ENCODE measurements at regions not wholly inside any gene's neighbourhood (a gene's known extent, or its start where the extent isn't known, plus 50 kb on each side); places are given as distances from the start of the nearest gene placed in this dataset.
A peak's percentile ranks its signal among the peaks of the same experiment; 100 is the strongest.

DNA sequence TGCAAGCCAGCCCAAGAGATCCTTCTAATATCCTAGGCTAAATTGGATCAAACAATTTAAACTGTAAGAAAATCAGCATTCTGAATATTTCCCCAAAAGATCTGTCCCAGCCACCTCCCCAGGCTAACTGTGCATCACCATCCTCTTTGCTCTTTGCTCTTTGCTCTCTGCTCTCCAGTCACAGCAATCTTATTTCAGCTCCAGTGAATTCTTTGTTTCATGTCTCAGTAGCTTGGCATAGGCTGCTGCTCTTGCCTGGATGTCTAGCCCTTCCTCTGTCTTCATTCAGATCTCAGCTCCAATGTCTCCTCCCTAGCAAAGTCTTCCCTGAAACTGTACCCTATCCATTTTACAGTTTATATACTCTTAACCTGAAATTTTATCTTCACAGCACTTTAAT is 399.8 kb upstream of the USP15 start:
- DNase-seq (ENCODE audit: low read depth): no peak

DNA sequence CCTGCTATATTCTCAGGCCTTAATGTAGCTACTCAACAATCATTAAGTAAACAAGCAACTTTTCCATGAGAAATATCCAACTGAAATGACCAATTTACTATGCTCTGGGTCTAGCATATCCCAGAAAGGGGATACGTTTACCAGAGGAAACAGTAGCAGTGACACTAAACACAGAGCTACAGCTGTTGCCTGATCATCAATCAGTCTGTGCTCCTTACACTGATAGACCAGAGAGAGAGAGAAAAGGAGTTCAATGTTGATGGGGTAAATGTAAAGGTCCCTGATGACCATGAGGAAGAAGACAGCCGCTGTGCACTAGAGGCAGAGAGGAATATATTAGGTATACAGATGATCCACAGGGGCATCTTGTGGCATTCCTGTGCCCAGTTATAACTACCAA is 397.2 kb upstream of the USP15 start:
- DNase-seq (ENCODE audit: low read depth): no peak

DNA sequence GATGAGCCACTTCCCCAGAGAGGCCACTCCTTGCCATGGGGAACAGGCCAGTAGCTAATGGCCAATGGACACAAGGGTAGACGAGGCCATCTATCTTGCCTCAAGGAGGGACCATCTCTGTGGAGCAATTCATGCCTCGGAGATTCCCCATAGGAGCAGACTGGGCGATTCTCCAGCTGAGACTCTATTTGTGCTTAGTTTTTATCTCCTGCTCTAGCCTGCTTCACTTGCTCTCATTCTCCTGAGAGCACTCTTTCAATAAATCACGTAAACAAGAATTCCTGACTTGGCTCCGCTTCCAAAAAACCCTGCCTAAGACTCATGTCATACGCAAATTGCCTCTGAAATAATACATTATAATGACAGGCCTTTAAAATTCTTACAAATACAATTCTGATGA is 396.4 kb upstream of the USP15 start:
- DNase-seq (ENCODE audit: low read depth): no peak

DNA sequence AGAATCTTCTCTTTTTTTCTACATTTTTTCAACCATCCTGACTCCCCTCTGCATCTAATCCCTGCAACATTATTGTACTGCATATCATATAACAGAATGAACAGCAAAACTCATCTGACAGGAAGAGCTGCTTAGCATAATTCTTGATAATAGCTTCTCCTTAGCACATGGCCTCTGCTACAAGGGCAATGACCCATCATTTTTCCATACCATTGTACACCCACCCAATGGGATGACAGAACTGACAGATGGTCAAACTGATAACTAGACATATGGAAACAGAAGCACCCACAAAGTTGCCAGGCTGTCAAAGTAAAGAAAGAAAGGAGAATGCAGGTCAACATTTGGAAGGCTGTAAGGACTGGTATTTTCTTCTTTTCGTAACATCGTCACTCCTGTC is 390.4 kb upstream of the USP15 start:
- no peak for DNase-seq (ENCODE audit: low read depth)

DNA sequence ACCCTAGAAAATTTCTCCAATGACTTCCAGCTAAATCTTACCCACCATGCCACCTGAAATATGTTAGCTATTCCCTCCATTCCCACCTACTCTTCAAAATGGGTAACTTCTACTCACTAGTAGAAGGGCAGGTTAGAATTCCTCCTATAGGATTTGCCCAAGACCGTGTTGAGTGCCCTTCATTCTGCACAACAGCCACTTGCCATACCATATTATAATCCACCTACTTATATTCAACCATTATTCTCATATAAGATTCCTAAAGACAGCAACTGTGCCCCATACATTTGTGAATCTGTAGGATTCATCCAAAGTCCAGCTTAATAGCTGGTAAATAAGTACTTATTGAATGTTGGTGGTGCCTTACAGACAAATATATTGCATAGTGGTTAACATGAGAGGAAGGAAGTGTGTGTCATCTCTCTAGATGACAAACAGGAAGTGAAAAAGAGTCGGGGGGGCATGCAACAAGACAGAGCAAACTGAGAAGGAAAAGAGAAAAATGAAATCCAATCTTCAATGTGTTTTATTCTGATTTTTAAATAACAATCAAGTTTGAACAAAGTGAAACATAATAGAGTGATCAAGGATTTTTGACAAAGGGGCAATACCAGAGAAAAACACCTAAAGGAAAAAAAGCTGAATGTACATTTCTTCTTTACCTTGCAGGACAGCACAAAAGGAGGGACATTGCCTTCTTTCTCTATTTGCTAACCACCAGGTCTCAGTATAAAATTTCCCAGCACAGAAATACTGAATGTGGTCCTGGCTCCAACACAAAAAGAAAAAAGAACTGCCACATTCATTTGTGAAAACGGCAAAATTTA is 389.3 kb upstream of the USP15 start:
- DNase-seq (ENCODE audit: low read depth): peak; percentile 66

DNA sequence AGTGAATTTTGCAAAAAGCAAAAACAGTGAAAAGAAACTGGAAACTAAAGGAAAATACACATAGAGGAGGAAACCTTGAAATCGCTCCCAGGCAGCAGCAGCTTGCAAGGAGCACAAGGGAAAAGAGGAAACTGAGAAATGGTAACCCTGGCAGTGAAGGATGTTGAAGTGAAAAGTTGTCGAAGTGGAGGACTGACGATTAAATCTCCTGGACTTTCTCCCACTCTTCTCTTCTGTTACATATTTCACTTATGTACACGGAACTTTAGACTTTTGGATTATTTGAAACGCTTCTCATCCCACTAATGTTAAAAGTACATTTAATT is 388.8 kb upstream of the USP15 start:
- no peak for DNase-seq (ENCODE audit: low read depth)

DNA sequence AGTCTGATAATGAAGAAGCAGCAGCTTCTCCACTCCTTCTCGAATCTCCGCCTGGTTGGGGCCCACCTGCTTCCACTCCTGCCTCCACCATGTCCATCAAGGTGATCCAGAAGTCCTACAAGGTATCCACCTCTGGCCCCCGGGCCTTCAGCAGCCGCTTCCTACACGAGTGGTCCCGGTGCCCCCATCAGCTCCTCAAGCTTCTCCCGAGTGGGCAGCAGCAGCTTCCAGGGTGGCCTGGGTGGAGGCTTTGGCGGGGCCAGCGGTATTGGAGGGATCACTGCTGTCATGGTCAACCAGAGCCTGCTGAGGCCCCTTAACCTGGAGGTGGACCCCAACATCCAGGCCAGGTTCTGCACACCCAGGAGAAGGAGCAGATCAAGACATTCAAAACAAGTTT is 381.0 kb upstream of the USP15 start:
- no peak for DNase-seq (ENCODE audit: low read depth)

DNA sequence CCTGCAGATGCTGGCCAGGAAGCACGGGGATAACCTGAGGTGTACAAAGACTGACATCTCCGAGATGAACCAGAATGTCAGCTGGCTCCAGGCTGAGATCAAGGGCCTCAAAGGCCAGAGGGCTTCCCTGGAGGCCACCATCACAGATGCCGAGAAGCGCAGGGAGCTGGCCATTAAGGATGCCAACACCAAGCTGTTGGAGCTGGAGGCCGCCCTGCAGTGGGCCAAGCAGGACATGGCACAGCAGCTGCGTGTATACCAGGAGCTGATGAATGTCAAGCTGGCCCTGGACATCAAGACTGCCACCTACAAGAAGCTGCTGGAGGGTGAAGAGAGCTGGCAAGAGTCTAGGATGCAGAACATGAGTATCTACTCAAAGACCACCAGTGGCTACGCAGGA is 380.0 kb upstream of the USP15 start:
- DNase-seq (ENCODE audit: low read depth): no peak

DNA sequence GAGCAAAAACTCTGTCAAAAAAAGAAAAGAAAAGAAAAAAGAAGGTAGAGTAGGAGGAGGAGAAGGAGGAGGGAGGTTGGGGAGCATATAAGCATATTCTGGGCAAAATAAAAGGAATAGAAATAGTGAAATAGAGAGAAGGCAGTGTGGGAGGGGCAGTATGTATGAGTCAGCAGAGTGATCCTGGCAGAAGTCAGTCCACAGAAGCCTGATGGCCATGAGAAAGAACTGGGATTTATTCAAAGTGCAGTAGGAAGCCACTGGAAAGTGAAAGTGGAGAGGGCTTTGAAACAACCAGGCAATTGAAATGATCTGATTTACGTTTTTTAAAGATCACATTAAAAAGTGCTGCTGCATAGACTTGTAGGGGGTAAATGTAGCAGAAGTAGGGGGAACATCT is 368.6 kb upstream of the USP15 start:
- peak; percentile 59 for DNase-seq (ENCODE audit: low read depth)

DNA sequence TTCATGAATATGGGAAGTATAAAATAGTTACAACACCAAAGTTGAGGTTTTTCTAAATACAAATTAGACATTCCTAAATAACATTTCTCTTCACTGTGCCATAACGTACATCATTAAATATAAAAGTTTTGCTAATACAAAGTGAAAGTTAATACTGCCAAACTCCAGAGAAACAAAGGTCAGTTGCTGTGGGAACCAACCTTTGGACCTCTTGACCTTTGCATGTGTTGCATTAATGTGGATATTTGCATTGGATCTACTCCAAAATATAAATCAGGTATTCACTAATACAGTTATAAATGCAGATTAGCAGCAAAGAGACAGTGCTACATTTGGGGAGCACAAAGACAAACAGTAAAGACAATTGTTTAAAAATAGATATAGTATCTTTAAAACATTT is 366.0 kb upstream of the USP15 start:
- DNase-seq (ENCODE audit: low read depth): no peak

DNA sequence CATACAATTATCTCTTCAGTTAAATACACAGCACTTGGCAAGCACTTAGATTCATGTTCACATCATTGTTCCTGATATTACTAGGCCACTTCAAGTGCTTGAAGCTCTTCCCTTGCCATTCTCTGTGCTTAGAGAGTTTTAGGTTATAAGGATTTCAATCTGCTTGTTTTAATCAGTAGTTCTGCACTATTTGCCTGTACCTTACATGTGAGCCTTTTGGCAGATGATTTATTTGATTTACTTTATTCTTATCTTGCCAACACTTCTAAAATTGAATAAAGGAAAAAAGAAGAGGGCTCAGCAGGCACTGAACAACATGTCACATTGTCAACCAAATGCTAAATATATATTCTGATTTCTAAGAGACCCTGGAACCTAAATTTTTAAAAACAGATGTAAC is 363.8 kb upstream of the USP15 start:
- DNase-seq (ENCODE audit: low read depth): no peak

DNA sequence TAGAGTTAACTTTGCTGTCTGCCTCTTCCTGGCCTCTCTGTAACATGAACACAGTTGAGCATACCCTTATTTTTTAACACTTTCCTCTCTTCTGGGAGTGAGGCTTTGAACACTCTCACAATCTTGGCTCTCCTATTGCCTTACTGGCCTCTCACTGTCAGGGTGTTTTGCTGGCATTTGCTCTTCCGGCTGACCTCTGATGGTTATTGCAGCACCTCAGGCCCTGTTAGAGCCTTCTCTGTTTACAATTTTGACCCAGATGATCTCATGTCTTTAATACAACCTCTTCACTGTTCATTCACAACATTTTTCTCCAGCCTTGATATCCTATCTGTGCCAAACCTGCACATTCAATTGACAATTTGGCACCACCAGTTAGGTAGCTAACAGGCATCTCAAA is 357.8 kb upstream of the USP15 start:
- no peak for DNase-seq (ENCODE audit: low read depth)

DNA sequence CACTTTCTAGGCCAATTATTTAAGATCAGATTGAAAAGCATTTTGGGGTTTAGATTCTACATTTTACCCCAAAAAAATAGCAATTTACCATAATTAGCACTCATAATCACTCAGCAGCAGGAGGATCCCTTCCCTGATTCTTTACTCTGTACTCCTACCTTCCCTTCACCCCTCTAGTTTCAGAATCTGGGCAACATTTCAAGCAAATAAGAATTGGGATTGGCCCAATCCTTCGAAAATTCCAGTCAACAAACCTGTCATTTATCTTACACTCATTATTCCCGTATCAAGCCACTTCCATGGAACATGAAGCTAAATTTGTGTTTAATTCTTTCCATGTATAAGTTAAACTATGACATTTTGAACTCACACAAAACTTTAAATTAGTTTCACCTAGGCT is 349.1 kb upstream of the USP15 start:
- DNase-seq (ENCODE audit: low read depth): no peak

DNA sequence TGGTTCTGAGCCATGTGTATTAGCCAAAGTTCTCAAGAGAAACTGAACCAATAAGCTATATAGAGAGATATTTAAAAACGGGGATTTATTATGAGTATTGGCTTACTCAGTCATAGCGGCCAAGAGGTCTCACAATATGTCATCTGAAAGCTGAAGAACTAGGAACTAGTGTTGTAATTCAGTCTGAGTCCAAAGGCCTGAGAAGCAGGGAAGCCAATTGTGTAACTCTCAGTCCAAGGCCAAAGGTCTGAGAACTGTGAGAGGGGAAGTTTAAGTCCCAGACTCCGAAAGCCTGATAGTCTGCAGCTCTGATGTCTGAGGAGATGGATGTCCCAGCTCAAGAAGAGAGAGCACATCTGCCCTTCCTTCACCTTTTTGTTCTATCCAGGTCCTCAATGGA is 344.8 kb upstream of the USP15 start:
- DNase-seq (ENCODE audit: low read depth): no peak

DNA sequence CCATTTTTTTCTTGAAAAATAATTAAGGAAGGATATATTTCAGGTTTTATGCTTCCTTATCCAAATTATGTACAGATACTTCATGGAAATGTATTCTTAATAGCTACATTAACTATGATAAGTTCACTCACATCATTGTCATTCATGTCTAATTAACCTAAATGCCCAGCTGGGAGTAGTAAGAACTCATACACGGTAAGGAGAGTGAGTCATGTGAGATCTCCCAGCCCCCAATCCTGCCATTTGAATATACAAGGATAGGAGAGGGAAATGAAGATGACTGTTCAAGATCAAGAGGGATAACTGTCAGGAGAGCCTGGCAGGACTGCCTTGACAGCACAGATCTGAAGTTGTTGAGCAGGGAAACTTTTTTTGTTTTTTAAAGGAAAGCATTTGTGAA is 343.4 kb upstream of the USP15 start:
- DNase-seq (ENCODE audit: low read depth): peak; percentile 70

DNA sequence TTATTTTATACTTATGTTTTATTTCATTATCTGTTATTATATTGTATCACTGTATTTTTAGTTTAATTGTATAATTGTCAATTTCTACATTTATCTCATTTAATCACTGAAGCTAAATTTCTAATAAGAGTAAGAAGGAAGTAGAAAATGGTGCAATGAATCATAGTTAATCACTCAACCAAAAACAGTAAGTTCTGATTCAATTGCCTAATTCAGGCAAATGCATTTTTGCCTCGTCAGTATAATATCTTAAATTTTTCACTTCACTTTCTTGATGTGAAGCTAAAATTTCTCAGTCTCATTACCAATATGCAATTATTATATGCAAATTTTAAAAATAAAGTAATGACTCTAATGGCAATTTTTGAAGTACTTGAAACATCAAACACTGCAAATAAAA is 340.5 kb upstream of the USP15 start:
- DNase-seq (ENCODE audit: low read depth): no peak

DNA sequence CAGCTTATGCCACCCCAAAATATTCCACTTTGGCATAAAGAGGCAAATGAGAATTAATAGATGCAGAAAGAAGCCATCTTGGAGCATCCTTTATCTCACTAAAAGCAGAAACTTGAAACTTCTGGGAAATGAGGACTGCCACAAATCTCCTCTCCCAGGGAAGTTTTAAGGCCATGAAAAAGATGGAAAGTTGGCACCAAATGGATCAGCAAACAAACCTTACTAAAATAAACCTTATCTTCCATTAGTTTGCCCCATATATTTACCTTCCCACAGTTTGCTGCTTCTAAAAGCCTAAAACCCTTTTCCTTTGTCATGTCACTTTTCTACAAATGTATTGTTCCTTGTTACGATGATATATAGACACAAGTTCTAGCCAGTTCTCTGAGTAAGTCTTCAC is 340.0 kb upstream of the USP15 start:
- no peak for DNase-seq (ENCODE audit: low read depth)

DNA sequence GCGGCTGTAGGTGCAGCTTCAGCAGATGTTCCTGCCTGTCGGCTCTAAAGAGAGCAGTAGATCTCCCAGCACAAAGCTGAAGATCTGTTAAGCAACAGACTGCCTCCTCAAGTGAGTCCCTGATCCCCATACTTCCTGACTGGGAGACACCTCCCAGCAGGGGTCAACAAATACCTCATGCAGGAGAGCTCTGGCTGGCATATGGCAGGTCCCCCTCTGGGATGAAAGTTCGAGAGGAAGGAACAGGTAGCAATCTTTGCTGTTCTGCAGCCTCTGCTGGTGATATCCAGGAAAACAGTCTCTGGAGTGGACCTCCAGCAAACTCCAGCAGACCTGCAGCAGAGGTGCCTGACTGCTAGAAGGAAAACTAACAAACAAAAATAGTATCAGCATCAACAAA is 337.1 kb upstream of the USP15 start:
- DNase-seq (ENCODE audit: low read depth): no peak

DNA sequence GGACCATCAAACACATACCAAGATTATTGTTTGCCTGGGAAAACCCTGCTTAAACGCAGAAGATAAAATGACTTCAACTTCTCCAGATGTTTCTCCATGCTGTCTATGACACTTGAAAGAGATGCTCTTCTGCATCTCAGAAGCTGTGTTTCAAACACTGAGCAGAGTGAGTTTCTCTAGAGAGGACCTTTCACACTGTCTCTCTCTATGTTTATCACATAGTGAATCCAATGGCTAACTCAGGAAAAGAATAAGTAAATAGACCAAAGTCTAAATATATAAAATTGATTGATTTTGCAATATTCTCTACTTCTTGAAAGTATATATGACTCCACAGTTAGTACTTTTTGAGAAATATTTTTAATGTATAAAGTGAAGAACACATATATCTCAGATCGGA is 325.6 kb upstream of the USP15 start:
- no peak for DNase-seq (ENCODE audit: low read depth)

DNA sequence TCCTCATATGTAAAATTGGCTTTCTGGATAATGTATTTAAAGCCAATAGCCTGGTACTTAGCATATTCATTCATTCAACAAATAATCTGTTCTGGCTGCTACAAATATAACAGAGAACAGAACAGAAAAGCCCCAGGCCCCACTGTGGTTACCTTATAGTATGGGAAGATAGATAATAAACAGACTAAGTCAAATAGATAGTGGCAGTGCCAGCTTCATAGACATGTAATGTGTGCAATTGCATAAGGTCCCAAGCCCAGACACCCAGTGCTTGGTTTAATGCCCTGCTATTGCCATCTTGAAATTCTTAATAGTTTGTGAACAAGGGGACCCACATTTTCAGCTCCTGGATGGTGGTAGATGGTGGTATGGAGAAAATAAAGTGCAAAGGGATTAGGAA is 320.2 kb upstream of the USP15 start:
- DNase-seq (ENCODE audit: low read depth): no peak

DNA sequence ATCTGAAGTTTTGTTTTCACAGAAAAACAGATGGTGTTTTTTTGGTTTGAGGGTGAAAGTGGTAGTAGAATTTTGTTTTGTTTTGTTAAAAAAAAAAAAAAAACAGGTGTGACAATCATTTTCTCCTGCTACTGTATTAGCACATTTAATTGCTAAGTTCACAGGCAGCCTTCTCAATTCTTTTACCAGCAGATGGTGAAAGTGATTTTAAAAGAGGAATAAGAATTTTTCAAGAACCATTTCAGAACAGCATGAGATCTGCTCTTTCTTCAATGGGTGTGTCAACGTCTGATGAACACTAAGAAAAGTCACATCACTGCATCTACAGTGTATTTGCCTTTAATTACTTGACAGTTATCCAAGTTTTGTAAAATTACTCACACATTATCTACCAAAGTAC is 303.7 kb upstream of the USP15 start:
- no peak for DNase-seq (ENCODE audit: low read depth)

DNA sequence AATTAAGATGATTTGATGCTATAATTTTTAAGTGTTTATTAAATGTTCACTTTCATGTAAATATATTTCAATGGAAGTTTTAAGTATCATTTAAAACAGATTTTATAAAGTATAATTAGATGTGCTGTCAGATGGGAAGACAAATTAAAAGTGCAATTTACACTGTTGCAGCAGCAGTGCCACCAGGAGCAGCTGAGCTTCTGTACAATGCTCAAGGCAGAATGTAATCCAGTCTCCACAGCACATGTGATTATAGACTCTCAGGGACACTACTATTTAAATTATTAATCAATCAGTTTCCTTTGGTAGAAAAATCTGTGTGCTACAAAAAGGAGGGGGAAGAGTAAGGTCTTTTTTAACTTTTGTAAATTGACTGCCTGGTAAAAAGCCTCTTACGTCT is 285.7 kb upstream of the USP15 start:
- no peak for DNase-seq (ENCODE audit: low read depth)

DNA sequence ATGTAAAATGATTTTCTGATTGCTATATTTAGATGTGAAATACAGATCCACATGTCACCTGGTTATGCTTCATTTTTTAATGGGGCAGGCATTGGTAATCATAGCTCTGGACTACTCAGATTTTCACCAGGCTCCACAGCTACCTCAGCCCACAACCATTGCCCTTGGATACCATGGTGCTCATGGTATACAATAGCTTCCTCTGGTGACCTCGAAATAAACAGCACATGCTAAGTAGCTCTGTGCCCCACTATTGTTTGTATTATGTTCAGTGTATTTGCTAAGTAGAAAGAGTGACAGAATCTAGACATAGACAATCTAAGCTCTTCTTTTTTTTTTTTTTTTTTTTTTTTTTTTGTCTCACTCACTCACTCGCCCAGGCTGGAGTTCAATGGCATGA is 274.4 kb upstream of the USP15 start:
- no peak for DNase-seq (ENCODE audit: low read depth)

DNA sequence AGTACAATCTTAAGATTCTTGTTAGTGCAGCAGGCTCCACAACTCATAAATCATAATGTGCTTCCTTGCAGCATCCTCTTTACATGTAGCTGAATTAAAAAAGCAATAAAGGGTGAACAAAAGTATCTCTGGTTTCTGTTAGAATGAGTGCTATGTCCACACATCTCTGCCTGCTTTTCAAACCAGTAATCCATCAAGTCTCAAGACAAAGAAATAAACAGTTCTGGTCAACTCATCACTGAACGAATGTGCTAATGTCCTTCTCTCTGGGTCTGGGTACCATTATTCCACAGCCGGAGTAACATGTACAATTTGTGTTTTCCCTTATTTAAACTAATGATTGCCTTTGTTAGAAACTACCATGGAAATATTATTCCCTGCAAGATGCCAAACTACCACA is 273.0 kb upstream of the USP15 start:
- no peak for DNase-seq (ENCODE audit: low read depth)

Data from HT1080 (cell line).